ENCODE measurements at regions not wholly inside any gene's neighbourhood (a gene's known extent, or its start where the extent isn't known, plus 50 kb on each side); places are given as distances from the start of the nearest gene placed in this dataset.

- TF ChIP-seq GLIS1 (tag by site-specific recombination; IDR thresholded peaks at IDR 0.05) (no peak), CTCF (tag by site-specific recombination; IDR thresholded peaks at IDR 0.05) (no peak), IKZF3 (tag by site-specific recombination; IDR thresholded peaks at IDR 0.05) (no peak), ZNF202 (tag by site-specific recombination; IDR thresholded peaks at IDR 0.05; ENCODE audit: borderline replicate concordance) (no peak), KLF16 (tag by site-specific recombination; IDR thresholded peaks at IDR 0.05) (no peak), TCF7L2 (IDR thresholded peaks at IDR 0.05; ENCODE audit: borderline replicate concordance, low read depth, low read length) (no peak), ZNF350 (tag by site-specific recombination; IDR thresholded peaks at IDR 0.05) (no peak), MEIS1 (CRISPR knock-in tag; IDR thresholded peaks at IDR 0.05; ENCODE audit: borderline replicate concordance) (no peak), ZNF560 (tag by site-specific recombination; IDR thresholded peaks at IDR 0.05; ENCODE audit: borderline replicate concordance) (no peak), PRDM1 (tag by site-specific recombination; IDR thresholded peaks at IDR 0.05) (no peak)
Observed at GRCh38 chr16:6602405-6602804, 730.2 kb upstream of the RBFOX1 start.

Measured in HEK293 (cell line).